HL-60 (cell line): ENCODE measurements at regions not wholly inside any gene's neighbourhood (a gene's known extent, or its start where the extent isn't known, plus 50 kb on each side); places are given as distances from the start of the nearest gene placed in this dataset.

Experiments
- DNase-seq, 2 experiments: peaks; one replicate each; pipeline ENCODE4 v3.0.0-alpha.2; 2010 to 2020; ENCODE audit warnings: low read depth in 1 of 2, low spot score in 1 of 2
- H3K27ac ChIP-seq: fragments of 250-450 bp; sonication (Bioruptor Pico); replicated peaks from 2 replicates; pipeline ENCODE4 v1.5.1; 2020; ENCODE audit warnings: mild to moderate bottlenecking, moderate library complexity
- H3K27me3 ChIP-seq: fragments of 250-450 bp; sonication (Bioruptor Pico); 2 replicates; pipeline ENCODE4 v1.5.1; 2021; ENCODE audit warnings: mild to moderate bottlenecking, moderate library complexity; ENCODE audit not compliant: insufficient read depth, poor library complexity, severe bottlenecking
- H3K4me3 ChIP-seq: replicated peaks from 2 replicates; pipeline ENCODE4 v1.5.1; 2011; ENCODE audit warnings: mild to moderate bottlenecking, control low read depth, low read length; ENCODE audit not compliant: insufficient read depth
- GABPA ChIP-seq: IDR thresholded peaks from 2 replicates; pipeline ENCODE4 v1.6.1; 2012; ENCODE audit warnings: low read depth
- POLR2AphosphoS5 ChIP-seq: IDR thresholded peaks from 2 replicates; pipeline ENCODE4 v1.6.1; 2012; ENCODE audit warnings: low read depth
- REST ChIP-seq: IDR thresholded peaks from 2 replicates; pipeline ENCODE4 v1.6.1; 2012; ENCODE audit warnings: low read depth; ENCODE audit not compliant: insufficient replicate concordance
- SPI1 ChIP-seq: IDR thresholded peaks from 2 replicates; pipeline ENCODE4 v1.6.1; 2012; ENCODE audit warnings: low read depth, mild to moderate bottlenecking, borderline replicate concordance
- TF ChIP-seq, protein P1 (sequence below): IDR thresholded peaks from one replicate; pipeline ENCODE4 v1.5.1; 2011; ENCODE audit warnings: low read length, control low read depth, inconsistent platforms; ENCODE audit not compliant: insufficient read depth

DNA sequence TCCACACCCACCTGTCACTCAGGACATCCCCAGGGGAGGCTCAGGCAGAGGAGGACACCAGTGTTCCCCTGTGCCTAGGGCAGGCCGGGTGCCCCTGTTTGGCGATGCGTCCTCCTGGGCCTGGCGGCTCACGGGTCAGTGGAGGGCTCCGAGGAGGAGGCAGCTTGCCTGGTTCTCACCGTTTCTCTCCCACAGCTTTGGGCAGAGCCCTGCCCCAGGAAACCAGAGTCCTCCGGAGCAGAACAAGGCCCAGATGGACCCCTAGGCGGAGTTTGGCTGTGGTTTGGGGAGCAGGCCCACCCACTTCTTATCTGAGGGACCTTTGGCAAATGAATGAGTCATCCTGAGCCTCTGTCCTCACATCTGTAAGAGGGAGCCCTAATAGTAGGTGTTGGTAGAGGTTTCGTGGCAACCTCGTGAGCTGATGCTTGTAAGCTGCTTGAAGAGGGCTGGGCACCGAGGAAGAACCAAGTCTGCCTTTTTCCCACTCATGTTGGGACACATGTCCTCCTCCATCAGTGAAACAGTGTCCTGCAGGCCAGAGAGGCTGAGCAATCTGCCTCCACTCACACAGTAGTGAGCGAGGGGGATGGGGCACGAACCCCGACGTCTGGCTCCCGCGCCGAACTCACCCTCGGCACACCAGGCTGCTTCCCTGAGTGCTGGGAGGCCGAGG lies 247.0 kb upstream of the CIBAR2 start:
- Histone ChIP-seq H3K27me3 (peaks cover 3% of the 10 kb centered on the region), H3K27ac (no peak overlapping the region), H3K4me3 (no peak overlapping the region)
- DNase-seq = no peak
- no peak for TF ChIP-seq POLR2AphosphoS5
- no peak for TF ChIP-seq GABPA
- no peak for TF ChIP-seq SPI1
- no peak for TF ChIP-seq REST
- TF ChIP-seq, protein P1, sequence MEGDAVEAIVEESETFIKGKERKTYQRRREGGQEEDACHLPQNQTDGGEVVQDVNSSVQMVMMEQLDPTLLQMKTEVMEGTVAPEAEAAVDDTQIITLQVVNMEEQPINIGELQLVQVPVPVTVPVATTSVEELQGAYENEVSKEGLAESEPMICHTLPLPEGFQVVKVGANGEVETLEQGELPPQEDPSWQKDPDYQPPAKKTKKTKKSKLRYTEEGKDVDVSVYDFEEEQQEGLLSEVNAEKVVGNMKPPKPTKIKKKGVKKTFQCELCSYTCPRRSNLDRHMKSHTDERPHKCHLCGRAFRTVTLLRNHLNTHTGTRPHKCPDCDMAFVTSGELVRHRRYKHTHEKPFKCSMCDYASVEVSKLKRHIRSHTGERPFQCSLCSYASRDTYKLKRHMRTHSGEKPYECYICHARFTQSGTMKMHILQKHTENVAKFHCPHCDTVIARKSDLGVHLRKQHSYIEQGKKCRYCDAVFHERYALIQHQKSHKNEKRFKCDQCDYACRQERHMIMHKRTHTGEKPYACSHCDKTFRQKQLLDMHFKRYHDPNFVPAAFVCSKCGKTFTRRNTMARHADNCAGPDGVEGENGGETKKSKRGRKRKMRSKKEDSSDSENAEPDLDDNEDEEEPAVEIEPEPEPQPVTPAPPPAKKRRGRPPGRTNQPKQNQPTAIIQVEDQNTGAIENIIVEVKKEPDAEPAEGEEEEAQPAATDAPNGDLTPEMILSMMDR = no peak

DNA sequence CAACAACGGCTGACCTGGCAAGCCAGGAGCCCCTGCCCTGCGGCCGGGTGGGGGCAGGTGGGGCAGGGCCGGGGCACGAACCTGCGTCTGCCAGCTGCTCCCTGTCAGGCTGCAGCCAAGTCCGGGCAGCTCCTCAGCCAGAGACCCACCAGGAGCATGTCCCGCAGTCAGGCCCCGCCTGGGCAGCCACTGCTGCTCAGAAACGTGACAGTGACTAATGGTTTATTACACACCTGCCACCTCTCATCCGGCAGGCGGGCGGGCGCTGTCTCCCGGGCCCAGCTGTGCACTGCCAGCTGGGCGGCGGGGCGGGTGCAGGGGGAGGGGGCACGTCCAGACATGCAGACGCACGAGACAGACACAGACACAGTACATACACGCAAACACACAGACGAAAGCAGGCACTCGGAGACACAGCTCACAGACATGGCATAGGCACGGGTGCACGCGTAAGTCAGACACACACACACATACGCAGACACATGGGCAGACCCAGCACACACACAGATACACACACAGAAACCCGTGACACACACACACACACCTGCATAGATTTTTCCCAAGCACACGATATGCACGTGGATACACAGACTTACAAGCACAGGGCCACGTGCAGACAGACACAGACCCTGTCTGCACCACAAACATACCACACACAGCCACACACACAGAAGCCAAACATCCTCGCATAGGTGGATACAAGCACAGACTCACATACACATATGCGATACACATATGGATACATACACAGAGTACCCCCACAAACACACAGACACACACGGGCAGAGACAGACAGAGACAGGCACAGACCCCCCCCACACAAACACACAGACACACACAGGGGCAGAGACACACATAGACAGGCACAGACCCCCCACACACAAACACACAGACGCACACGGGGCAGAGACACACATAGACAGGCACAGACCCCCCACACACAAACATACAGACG lies 248.3 kb upstream of the CIBAR2 start:
- TF ChIP-seq GABPA = no peak
- TF ChIP-seq POLR2AphosphoS5 = no peak
- no peak for TF ChIP-seq SPI1
- TF ChIP-seq, protein P1 = no peak
- TF ChIP-seq REST = no peak
- Histone ChIP-seq H3K27me3 (peaks cover 2% of the 10 kb centered on the region), H3K27ac (no peak overlapping the region), H3K4me3 (no peak overlapping the region)
- DNase-seq = no peak

- no peak for DNase-seq
- TF ChIP-seq REST = no peak
- TF ChIP-seq, protein P1 = no peak
- TF ChIP-seq POLR2AphosphoS5 = no peak
- TF ChIP-seq GABPA = no peak
- TF ChIP-seq SPI1 = no peak
- Histone ChIP-seq H3K27me3 (peaks cover 2% of the 10 kb centered on the region), H3K27ac (no peak overlapping the region), H3K4me3 (no peak overlapping the region)
These were observed 249.3 kb upstream of the CIBAR2 start for GRCh38 chr16:85361441-85362118.
